ENCODE measurements at regions not wholly inside any gene's neighbourhood (a gene's known extent, or its start where the extent isn't known, plus 50 kb on each side); places are given as distances from the start of the nearest gene placed in this dataset.
A peak's percentile ranks its signal among the peaks of the same experiment; 100 is the strongest.
"Not testable (repeated sequence)": the region's sequence is repeated elsewhere in the genome, so short reads cannot be mapped to it uniquely, and the experiment has no call there.

- Histone ChIP-seq H3K27me3 (ENCODE audit: control insufficient read depth in 1 of 2, insufficient read depth in 2 of 2, low read length in 2 of 2) (peaks cover 0 to 3% of the 10 kb centered on the region in 2 donors), H3K4me1 (ENCODE audit: control insufficient read depth, insufficient read depth, low read length) (no peaks in the 10 kb centered on the region), H3K9ac (ENCODE audit: low read length in 2 of 2) (no peak overlapping the region), H3K9me3 (ENCODE audit: control insufficient read depth in 2 of 2, low read length in 2 of 2) (peaks cover 0 to 2% of the 10 kb centered on the region in 2 donors), H3K27ac (ENCODE audit: low read length) (no peak overlapping the region), H3K36me3 (ENCODE audit: control insufficient read depth in 2 of 2, insufficient read depth in 2 of 2, low read length in 2 of 2) (no peaks in the 10 kb centered on the region), H3K4me3 (ENCODE audit: low read length in 2 of 2) (no peak overlapping the region)
These were observed 50.9 kb upstream of the NXT1 start for GRCh38 chr20:23299673-23300050.

- Histone ChIP-seq H3K27ac (ENCODE audit: low read length) (no peak overlapping the region), H3K9me3 (ENCODE audit: control insufficient read depth in 2 of 2, low read length in 2 of 2) (peaks cover 0 to 2% of the 10 kb centered on the region in 2 donors), H3K4me3 (ENCODE audit: low read length in 2 of 2) (no peak overlapping the region), H3K36me3 (ENCODE audit: control insufficient read depth in 2 of 2, insufficient read depth in 2 of 2, low read length in 2 of 2) (no peaks in the 10 kb centered on the region), H3K9ac (ENCODE audit: low read length in 2 of 2) (no peak overlapping the region), H3K4me1 (ENCODE audit: control insufficient read depth, insufficient read depth, low read length) (no peaks in the 10 kb centered on the region), H3K27me3 (ENCODE audit: control insufficient read depth in 1 of 2, insufficient read depth in 2 of 2, low read length in 2 of 2) (peaks cover 0 to 3% of the 10 kb centered on the region in 2 donors)
These were observed 51.5 kb upstream of the NXT1 start for GRCh38 chr20:23298926-23299672.

GRCh38 chr20:23298155-23298554 is 52.4 kb upstream of the NXT1 start:
- no peak overlapping the region for H3K27ac ChIP-seq (ENCODE audit: low read length)
- H3K4me3 ChIP-seq (ENCODE audit: low read length in 2 of 2) = no peak overlapping the region
- peaks cover 0 to 3% of the 10 kb centered on the region in 2 donors for H3K27me3 ChIP-seq (ENCODE audit: control insufficient read depth in 1 of 2, insufficient read depth in 2 of 2, low read length in 2 of 2)
- H3K9me3 ChIP-seq (ENCODE audit: control insufficient read depth in 2 of 2, low read length in 2 of 2) = peaks cover 0 to 2% of the 10 kb centered on the region in 2 donors
- no peaks in the 10 kb centered on the region for H3K36me3 ChIP-seq (ENCODE audit: control insufficient read depth in 2 of 2, insufficient read depth in 2 of 2, low read length in 2 of 2)
- H3K9ac ChIP-seq (ENCODE audit: low read length in 2 of 2) = no peak overlapping the region
- H3K4me1 ChIP-seq (ENCODE audit: control insufficient read depth, insufficient read depth, low read length) = peaks cover 3% of the 10 kb centered on the region

- Histone ChIP-seq H3K9ac (ENCODE audit: low read length in 2 of 2) (no peak overlapping the region), H3K4me1 (ENCODE audit: control insufficient read depth, insufficient read depth, low read length) (peaks cover 3% of the 10 kb centered on the region), H3K36me3 (ENCODE audit: control insufficient read depth in 2 of 2, insufficient read depth in 2 of 2, low read length in 2 of 2) (no peaks in the 10 kb centered on the region), H3K9me3 (ENCODE audit: control insufficient read depth in 2 of 2, low read length in 2 of 2) (peaks cover 0 to 2% of the 10 kb centered on the region in 2 donors), H3K4me3 (ENCODE audit: low read length in 2 of 2) (no peak overlapping the region), H3K27me3 (ENCODE audit: control insufficient read depth in 1 of 2, insufficient read depth in 2 of 2, low read length in 2 of 2) (peaks cover 0 to 3% of the 10 kb centered on the region in 2 donors), H3K27ac (ENCODE audit: low read length) (no peak overlapping the region)
These were observed 53.5 kb upstream of the NXT1 start for GRCh38 chr20:23296841-23297701.

GRCh38 chr20:23295934-23296333 is 54.7 kb upstream of the NXT1 start:
- H3K9ac ChIP-seq (ENCODE audit: low read length in 2 of 2) = no peak overlapping the region
- no peak overlapping the region for H3K4me3 ChIP-seq (ENCODE audit: low read length in 2 of 2)
- no peaks in the 10 kb centered on the region for H3K9me3 ChIP-seq (ENCODE audit: control insufficient read depth in 2 of 2, low read length in 2 of 2)
- peaks cover 0 to 3% of the 10 kb centered on the region in 2 donors for H3K27me3 ChIP-seq (ENCODE audit: control insufficient read depth in 1 of 2, insufficient read depth in 2 of 2, low read length in 2 of 2)
- H3K36me3 ChIP-seq (ENCODE audit: control insufficient read depth in 2 of 2, insufficient read depth in 2 of 2, low read length in 2 of 2) = no peaks in the 10 kb centered on the region
- H3K27ac ChIP-seq (ENCODE audit: low read length) = no peak overlapping the region
- peaks cover 3% of the 10 kb centered on the region for H3K4me1 ChIP-seq (ENCODE audit: control insufficient read depth, insufficient read depth, low read length)

GRCh38 chr20:23294671-23295070 is 55.9 kb upstream of the NXT1 start:
- peaks cover 0 to 3% of the 10 kb centered on the region in 2 donors for H3K27me3 ChIP-seq (ENCODE audit: control insufficient read depth in 1 of 2, insufficient read depth in 2 of 2, low read length in 2 of 2)
- no peak overlapping the region for H3K9ac ChIP-seq (ENCODE audit: low read length in 2 of 2)
- no peaks in the 10 kb centered on the region for H3K9me3 ChIP-seq (ENCODE audit: control insufficient read depth in 2 of 2, low read length in 2 of 2)
- no peaks in the 10 kb centered on the region for H3K36me3 ChIP-seq (ENCODE audit: control insufficient read depth in 2 of 2, insufficient read depth in 2 of 2, low read length in 2 of 2)
- no peak overlapping the region for H3K4me3 ChIP-seq (ENCODE audit: low read length in 2 of 2)
- H3K4me1 ChIP-seq (ENCODE audit: control insufficient read depth, insufficient read depth, low read length) = peaks cover 3% of the 10 kb centered on the region
- no peak overlapping the region for H3K27ac ChIP-seq (ENCODE audit: low read length)

- H3K27ac ChIP-seq (ENCODE audit: low read length) = no peak overlapping the region
- no peaks in the 10 kb centered on the region for H3K9me3 ChIP-seq (ENCODE audit: control insufficient read depth in 2 of 2, low read length in 2 of 2)
- peaks cover 0 to 3% of the 10 kb centered on the region in 2 donors for H3K27me3 ChIP-seq (ENCODE audit: control insufficient read depth in 1 of 2, insufficient read depth in 2 of 2, low read length in 2 of 2)
- no peaks in the 10 kb centered on the region for H3K36me3 ChIP-seq (ENCODE audit: control insufficient read depth in 2 of 2, insufficient read depth in 2 of 2, low read length in 2 of 2)
- H3K9ac ChIP-seq (ENCODE audit: low read length in 2 of 2) = no peak overlapping the region
- no peak overlapping the region for H3K4me3 ChIP-seq (ENCODE audit: low read length in 2 of 2)
- H3K4me1 ChIP-seq (ENCODE audit: control insufficient read depth, insufficient read depth, low read length) = peaks cover 3% of the 10 kb centered on the region
These were observed 56.4 kb upstream of the NXT1 start for GRCh38 chr20:23294166-23294565.

GRCh38 chr20:23293689-23294088 is 56.9 kb upstream of the NXT1 start:
- H3K9me3 ChIP-seq (ENCODE audit: control insufficient read depth in 2 of 2, low read length in 2 of 2) = no peaks in the 10 kb centered on the region
- no peak overlapping the region for H3K27ac ChIP-seq (ENCODE audit: low read length)
- H3K27me3 ChIP-seq (ENCODE audit: control insufficient read depth in 1 of 2, insufficient read depth in 2 of 2, low read length in 2 of 2) = peaks cover 0 to 3% of the 10 kb centered on the region in 2 donors
- H3K36me3 ChIP-seq (ENCODE audit: control insufficient read depth in 2 of 2, insufficient read depth in 2 of 2, low read length in 2 of 2) = no peaks in the 10 kb centered on the region
- H3K4me1 ChIP-seq (ENCODE audit: control insufficient read depth, insufficient read depth, low read length) = peaks cover 3% of the 10 kb centered on the region
- peak overlapping the region in 1 of 2 donors; percentile 29 for H3K4me3 ChIP-seq (ENCODE audit: low read length in 2 of 2)
- H3K9ac ChIP-seq (ENCODE audit: low read length in 2 of 2) = no peak overlapping the region

- not testable (repeated sequence) for H3K4me3 ChIP-seq (ENCODE audit: low read length in 2 of 2); H3K27me3 ChIP-seq (ENCODE audit: control insufficient read depth in 1 of 2, insufficient read depth in 2 of 2, low read length in 2 of 2); H3K9me3 ChIP-seq (ENCODE audit: control insufficient read depth in 2 of 2, low read length in 2 of 2); H3K36me3 ChIP-seq (ENCODE audit: control insufficient read depth in 2 of 2, insufficient read depth in 2 of 2, low read length in 2 of 2); H3K4me1 ChIP-seq (ENCODE audit: control insufficient read depth, insufficient read depth, low read length); H3K27ac ChIP-seq (ENCODE audit: low read length); H3K9ac ChIP-seq (ENCODE audit: low read length in 2 of 2)
These were observed 58.3 kb upstream of the NXT1 start for GRCh38 chr20:23292311-23292710.

- no peak overlapping the region for H3K4me3 ChIP-seq (ENCODE audit: low read length in 2 of 2)
These were observed 58.9 kb upstream of the NXT1 start for GRCh38 chr20:23291575-23292240.

More at GRCh38 chr20:23291575-23292240, 58.9 kb upstream of the NXT1 start:
- peaks cover 3% of the 10 kb centered on the region for H3K4me1 ChIP-seq (ENCODE audit: control insufficient read depth, insufficient read depth, low read length)
- no peak overlapping the region for H3K27ac ChIP-seq (ENCODE audit: low read length)
- H3K36me3 ChIP-seq (ENCODE audit: control insufficient read depth in 2 of 2, insufficient read depth in 2 of 2, low read length in 2 of 2) = no peaks in the 10 kb centered on the region
- H3K9me3 ChIP-seq (ENCODE audit: control insufficient read depth in 2 of 2, low read length in 2 of 2) = no peaks in the 10 kb centered on the region
- no peaks in the 10 kb centered on the region for H3K27me3 ChIP-seq (ENCODE audit: control insufficient read depth in 1 of 2, insufficient read depth in 2 of 2, low read length in 2 of 2)
- H3K9ac ChIP-seq (ENCODE audit: low read length in 2 of 2) = no peak overlapping the region

All from stomach smooth muscle (tissue), 2 donors.